Lung (tissue), 11 donors: ENCODE measurements at regions not wholly inside any gene's neighbourhood (a gene's known extent, or its start where the extent isn't known, plus 50 kb on each side); places are given as distances from the start of the nearest gene placed in this dataset.
"Not testable (repeated sequence)": the region's sequence is repeated elsewhere in the genome, so short reads cannot be mapped to it uniquely, and the experiment has no call there.

Source experiments
- ATAC-seq: fragments of 200-7000 bp; cut with Tn5 transposase; one replicate; pipeline ENCODE4 v1.9.1; 2020; ENCODE audit warnings: moderate number of reproducible peaks; ENCODE audit not compliant: insufficient read depth, low FRiP score
- DNase-seq, 3 donors: peaks; one replicate each; pipeline ENCODE4 v3.0.0-alpha.2; 2013 to 2017
- H3K27ac ChIP-seq, 2 donors: one replicate each; pipeline ENCODE4 v1.5.1; 2013; ENCODE audit warnings: mild to moderate bottlenecking in 2 of 2, moderate library complexity in 2 of 2, control low read depth in 1 of 2, inconsistent platforms in 1 of 2, low read depth in 1 of 2, low read length in 1 of 2
- H3K27me3 ChIP-seq, 3 donors: one replicate each; pipeline ENCODE4 v1.5.1; 2013; ENCODE audit warnings: low read length in 2 of 3; ENCODE audit not compliant: control insufficient read depth in 3 of 3, insufficient read depth in 3 of 3
- H3K36me3 ChIP-seq, 4 donors: one replicate each; pipeline ENCODE4 v1.5.1; 2013; ENCODE audit warnings: low read length in 4 of 4, mild to moderate bottlenecking in 1 of 4, moderate library complexity in 1 of 4; ENCODE audit not compliant: control insufficient read depth in 4 of 4, insufficient read depth in 4 of 4
- H3K4me1 ChIP-seq, 5 donors: one replicate each; pipeline ENCODE4 v1.5.1; 2013; ENCODE audit warnings: low read length in 5 of 5, mild to moderate bottlenecking in 2 of 5, moderate library complexity in 1 of 5; ENCODE audit not compliant: control insufficient read depth in 5 of 5, insufficient read depth in 5 of 5
- H3K4me3 ChIP-seq: one replicate; pipeline ENCODE4 v1.5.1; 2013; ENCODE audit warnings: mild to moderate bottlenecking, control low read depth, moderate library complexity
- H3K9ac ChIP-seq, 2 donors: one replicate each; pipeline ENCODE4 v1.5.1; 2013; ENCODE audit warnings: low read length in 2 of 2, control low read depth in 1 of 2; ENCODE audit not compliant: insufficient read depth in 1 of 2
- H3K9me3 ChIP-seq, 4 donors: one replicate each; pipeline ENCODE4 v1.5.1; 2013; ENCODE audit warnings: low read length in 3 of 4, mild to moderate bottlenecking in 1 of 4, moderate library complexity in 1 of 4; ENCODE audit not compliant: control insufficient read depth in 4 of 4, insufficient read depth in 3 of 4
- WGBS, 2 donors: extraction: QIAGEN DNeasy Blood & Tissue Kit; methylation state at CpG; one replicate each; pipeline ENCODE4 v1.1.7; 2013; 5-methylcytosine and 5-hydroxymethylcytosine counted together
- TF ChIP-seq, protein P1 (sequence below): IDR thresholded peaks from 2 replicates; pipeline ENCODE4 v1.5.1; 2012; ENCODE audit warnings: mild to moderate bottlenecking; ENCODE audit errors: control extremely low read depth, extremely low read depth
- donor health status: control.
- donor health status: control.
- donor health status: Bipolar disorder and iron deficiency.
- donor health status: healthy.
- donor health status: DM: yes; HTN: yes; CAD: no.

GRCh38 chr5:57976506-57976905 lies 483.4 kb downstream of the PLK2 start:
- H3K4me3 ChIP-seq = no peak overlapping the region
- H3K4me1 ChIP-seq = no peaks in the 10 kb centered on the region
- TF ChIP-seq, protein P1, sequence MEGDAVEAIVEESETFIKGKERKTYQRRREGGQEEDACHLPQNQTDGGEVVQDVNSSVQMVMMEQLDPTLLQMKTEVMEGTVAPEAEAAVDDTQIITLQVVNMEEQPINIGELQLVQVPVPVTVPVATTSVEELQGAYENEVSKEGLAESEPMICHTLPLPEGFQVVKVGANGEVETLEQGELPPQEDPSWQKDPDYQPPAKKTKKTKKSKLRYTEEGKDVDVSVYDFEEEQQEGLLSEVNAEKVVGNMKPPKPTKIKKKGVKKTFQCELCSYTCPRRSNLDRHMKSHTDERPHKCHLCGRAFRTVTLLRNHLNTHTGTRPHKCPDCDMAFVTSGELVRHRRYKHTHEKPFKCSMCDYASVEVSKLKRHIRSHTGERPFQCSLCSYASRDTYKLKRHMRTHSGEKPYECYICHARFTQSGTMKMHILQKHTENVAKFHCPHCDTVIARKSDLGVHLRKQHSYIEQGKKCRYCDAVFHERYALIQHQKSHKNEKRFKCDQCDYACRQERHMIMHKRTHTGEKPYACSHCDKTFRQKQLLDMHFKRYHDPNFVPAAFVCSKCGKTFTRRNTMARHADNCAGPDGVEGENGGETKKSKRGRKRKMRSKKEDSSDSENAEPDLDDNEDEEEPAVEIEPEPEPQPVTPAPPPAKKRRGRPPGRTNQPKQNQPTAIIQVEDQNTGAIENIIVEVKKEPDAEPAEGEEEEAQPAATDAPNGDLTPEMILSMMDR = no peak
- no peak overlapping the region for H3K27ac ChIP-seq
- no peaks in the 10 kb centered on the region for H3K36me3 ChIP-seq
- ATAC-seq (no peak), DNase-seq (no peak)
- WGBS, 2 donors = 71 to 81% methylated on average over 2 of the region's 2 CpGs
- H3K9ac ChIP-seq = no peak overlapping the region
- peaks cover 0 to 1% (median 0%) of the 10 kb centered on the region in 4 donors for H3K9me3 ChIP-seq
- H3K27me3 ChIP-seq = no peaks in the 10 kb centered on the region

DNA sequence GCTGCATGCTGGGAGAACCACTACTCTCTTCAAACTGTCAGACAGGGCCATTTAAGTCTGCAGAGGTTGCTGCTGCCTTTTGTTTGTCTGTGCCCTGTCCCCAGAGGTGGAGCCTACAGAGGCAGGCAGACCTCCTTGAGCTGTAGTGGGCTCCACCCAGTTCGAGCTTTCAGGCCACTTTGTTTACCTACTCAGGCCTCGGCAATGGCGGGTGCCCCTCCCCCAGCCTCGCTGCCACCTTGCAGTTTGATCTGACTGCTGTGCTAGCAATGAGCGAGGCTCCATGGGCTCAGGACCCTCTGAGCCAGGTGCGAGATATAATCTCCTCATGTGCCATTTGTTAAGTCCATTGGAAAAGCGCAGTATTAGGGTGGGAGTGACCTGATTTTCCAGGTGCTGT lies 487.8 kb downstream of the PLK2 start:
- ATAC-seq, H3K27me3 ChIP-seq, DNase-seq, H3K4me1 ChIP-seq, H3K4me3 ChIP-seq, H3K27ac ChIP-seq, H3K36me3 ChIP-seq, H3K9me3 ChIP-seq, H3K9ac ChIP-seq: not testable (repeated sequence)
- 83 to 88% methylated on average over 7 of the region's 7 CpGs for WGBS, 2 donors

DNA sequence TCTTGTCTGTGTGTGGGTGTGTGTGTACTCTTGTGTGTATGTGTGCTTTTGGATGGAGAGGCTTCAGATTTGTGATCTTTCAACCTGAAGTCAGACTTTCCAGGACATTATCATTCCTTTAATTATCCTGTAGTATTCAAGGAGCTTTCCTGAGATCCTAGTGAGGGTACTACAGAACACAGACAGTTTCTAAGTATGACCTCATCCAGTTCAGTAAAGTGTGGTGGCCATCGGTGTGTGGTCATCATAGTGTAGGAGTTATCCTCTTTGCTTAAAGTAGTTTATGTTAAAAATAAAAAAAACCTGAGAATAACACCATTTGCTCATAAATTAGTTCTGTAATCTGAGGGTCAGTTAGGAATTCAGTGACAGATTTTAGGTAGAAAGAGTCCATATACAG lies 478.0 kb upstream of the ACTBL2 start:
- DNase-seq (no peak), ATAC-seq (no peak)
- TF ChIP-seq, protein P1 = no peak
- H3K9me3 ChIP-seq = peaks cover 0 to 9% (median 2%) of the 10 kb centered on the region in 4 donors
- H3K4me3 ChIP-seq = no peak overlapping the region
- H3K27me3 ChIP-seq = no peaks in the 10 kb centered on the region
- H3K4me1 ChIP-seq = peaks cover 0 to under 1% (median 0%) of the 10 kb centered on the region in 5 donors
- H3K36me3 ChIP-seq = no peaks in the 10 kb centered on the region
- H3K9ac ChIP-seq = no peak overlapping the region
- WGBS, 2 donors = 95 to 97% methylated on average over 1 of the region's 1 CpG
- no peak overlapping the region for H3K27ac ChIP-seq

DNA sequence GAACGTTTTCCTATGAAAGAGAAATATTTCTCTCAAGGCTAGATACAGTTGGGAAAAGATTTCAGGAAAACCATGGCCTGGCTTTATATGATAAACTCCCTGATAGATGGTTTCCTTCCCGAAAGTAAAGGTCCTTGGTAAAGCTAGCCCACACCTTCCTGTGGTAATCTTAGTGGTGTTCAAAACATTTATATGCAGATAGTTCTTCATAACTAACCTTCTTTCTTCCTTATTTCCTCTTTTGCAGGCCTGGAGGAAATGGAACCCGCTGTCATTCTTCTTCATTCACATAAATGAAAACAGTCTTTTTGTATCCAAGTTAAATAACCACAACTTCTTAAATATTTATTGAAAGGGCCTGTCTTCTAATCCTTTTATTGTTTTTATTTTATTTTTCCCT lies 474.0 kb upstream of the ACTBL2 start:
- TF ChIP-seq, protein P1 = no peak
- H3K4me3 ChIP-seq = no peak overlapping the region
- no peak for ATAC-seq
- H3K9ac ChIP-seq = no peak overlapping the region
- H3K9me3 ChIP-seq = no peaks in the 10 kb centered on the region
- WGBS, 2 donors = 18 to 37% methylated on average over 3 of the region's 3 CpGs
- peaks cover 0 to 3% (median 0%) of the 10 kb centered on the region in 5 donors for H3K4me1 ChIP-seq
- H3K36me3 ChIP-seq = no peaks in the 10 kb centered on the region
- no peaks in the 10 kb centered on the region for H3K27me3 ChIP-seq
- H3K27ac ChIP-seq = no peak overlapping the region
- DNase-seq = no peak
